HL-60 (cell line): ENCODE measurements at regions not wholly inside any gene's neighbourhood (a gene's known extent, or its start where the extent isn't known, plus 50 kb on each side); places are given as distances from the start of the nearest gene placed in this dataset.

Source experiments
- CTCF ChIP-seq: IDR thresholded peaks from one replicate; pipeline ENCODE4 v1.5.1; 2011; ENCODE audit warnings: low read length, control low read depth, inconsistent platforms; ENCODE audit not compliant: insufficient read depth
- GABPA ChIP-seq: IDR thresholded peaks from 2 replicates; pipeline ENCODE4 v1.6.1; 2012; ENCODE audit warnings: low read depth
- POLR2AphosphoS5 ChIP-seq: IDR thresholded peaks from 2 replicates; pipeline ENCODE4 v1.6.1; 2012; ENCODE audit warnings: low read depth
- REST ChIP-seq: IDR thresholded peaks from 2 replicates; pipeline ENCODE4 v1.6.1; 2012; ENCODE audit warnings: low read depth; ENCODE audit not compliant: insufficient replicate concordance

GRCh38 chr18:77466890-77467289 lies 217.2 kb downstream of the GALR1 start:
- TF ChIP-seq REST = no peak
- TF ChIP-seq CTCF = no peak
- no peak for TF ChIP-seq POLR2AphosphoS5
- TF ChIP-seq GABPA = no peak
